ENCODE measurements at regions not wholly inside any gene's neighbourhood (a gene's known extent, or its start where the extent isn't known, plus 50 kb on each side); places are given as distances from the start of the nearest gene placed in this dataset.

- no peak overlapping the region for H2BK12ac ChIP-seq (ENCODE audit: insufficient read length, low read depth, low read length)
- H2BK120ac ChIP-seq (ENCODE audit: low read depth, low read length, poor library complexity, severe bottlenecking): no peak overlapping the region
- H3K4ac ChIP-seq (ENCODE audit: low read depth, low read length): no peak overlapping the region
- H4K8ac ChIP-seq (replicated peaks; ENCODE audit: insufficient read length, low read depth, low read length): no peak overlapping the region
- no CpG with 5 or more reads among the region's 1 CpG for WGBS (ENCODE audit: extremely low coverage, insufficient read length, low lambda C conversion rate)
- no peak overlapping the region for H2AK5ac ChIP-seq (ENCODE audit: insufficient read length, low read length)
- H3K9ac ChIP-seq (ENCODE audit: extremely low read depth, insufficient read length, low read length): no peak overlapping the region
- H3T11ph ChIP-seq (ENCODE audit: low read length): no peak overlapping the region
- no peaks in the 10 kb centered on the region for H3K79me2 ChIP-seq (ENCODE audit: insufficient read depth, low read length)
- no peaks in the 10 kb centered on the region for H3K36me3 Mint-ChIP-seq (ENCODE audit: insufficient read depth in 1 of 3, low read depth in 3 of 3)
- H3K27me3 Mint-ChIP-seq (ENCODE audit: low read depth): no peaks in the 10 kb centered on the region
- no peak overlapping the region for H2BK20ac ChIP-seq (ENCODE audit: low read depth, low read length, poor library complexity, severe bottlenecking)
- no peak overlapping the region for H3K27ac Mint-ChIP-seq
- no peak overlapping the region for H3K27ac ChIP-seq (ENCODE audit: insufficient read length, low read depth, low read length)
- DNase-seq: no peak
- no peaks in the 10 kb centered on the region for H3K23me2 ChIP-seq (ENCODE audit: insufficient read length, low read depth, low read length, poor library complexity, severe bottlenecking)
- no peak overlapping the region for H4K91ac ChIP-seq (ENCODE audit: insufficient read length, low read depth, low read length)
- no peaks in the 10 kb centered on the region for H3K9me3 ChIP-seq (ENCODE audit: control insufficient read depth, low read depth, low read length)
- H3K23ac ChIP-seq (ENCODE audit: insufficient read length, low read depth, low read length): no peak overlapping the region
- TF ChIP-seq CTCF (conservative IDR thresholded peaks at IDR 0.05): no peak
- H3K4me1 ChIP-seq (ENCODE audit: insufficient read depth, low read length): no peaks in the 10 kb centered on the region
- peaks cover 0 to 3% of the 10 kb centered on the region in 2 experiments; a peak in 2 of 5 replicates for H3K9me3 Mint-ChIP-seq
- no peaks in the 10 kb centered on the region for H3K27me3 ChIP-seq (ENCODE audit: insufficient read depth, low read length)
- H2AFZ ChIP-seq (ENCODE audit: low read length): no peak overlapping the region
- H3K4me1 Mint-ChIP-seq: no peaks in the 10 kb centered on the region
- H3K56ac ChIP-seq (ENCODE audit: insufficient read length, low read depth, low read length): no peak overlapping the region
- H3K4me3 Mint-ChIP-seq: no peak overlapping the region
- no peak overlapping the region for H4K5ac ChIP-seq (ENCODE audit: insufficient read length, low read depth, low read length)
- H3K79me1 ChIP-seq (ENCODE audit: insufficient read depth, low read depth, low read length, poor library complexity, severe bottlenecking): no peaks in the 10 kb centered on the region
- no peak overlapping the region for H3K4me2 ChIP-seq (ENCODE audit: insufficient read depth, insufficient read length, low read length)
- no peak overlapping the region for H2BK15ac ChIP-seq (ENCODE audit: low read depth, low read length)
- no peak overlapping the region for H2BK5ac ChIP-seq (ENCODE audit: insufficient read length, low read length)
- H3K14ac ChIP-seq (ENCODE audit: insufficient read depth, low read length): no peak overlapping the region
- H3K18ac ChIP-seq (ENCODE audit: insufficient read length, low read depth, low read length): no peak overlapping the region
- H4K20me1 ChIP-seq (ENCODE audit: control insufficient read depth, insufficient read depth, insufficient read length): no peaks in the 10 kb centered on the region
Observed at GRCh38 chr5:27451377-27451776, 413.0 kb upstream of the CDH9 start.

Measured in H9 (cell line).